ENCODE measurements at regions not wholly inside any gene's neighbourhood (a gene's known extent, or its start where the extent isn't known, plus 50 kb on each side); places are given as distances from the start of the nearest gene placed in this dataset.

DNA sequence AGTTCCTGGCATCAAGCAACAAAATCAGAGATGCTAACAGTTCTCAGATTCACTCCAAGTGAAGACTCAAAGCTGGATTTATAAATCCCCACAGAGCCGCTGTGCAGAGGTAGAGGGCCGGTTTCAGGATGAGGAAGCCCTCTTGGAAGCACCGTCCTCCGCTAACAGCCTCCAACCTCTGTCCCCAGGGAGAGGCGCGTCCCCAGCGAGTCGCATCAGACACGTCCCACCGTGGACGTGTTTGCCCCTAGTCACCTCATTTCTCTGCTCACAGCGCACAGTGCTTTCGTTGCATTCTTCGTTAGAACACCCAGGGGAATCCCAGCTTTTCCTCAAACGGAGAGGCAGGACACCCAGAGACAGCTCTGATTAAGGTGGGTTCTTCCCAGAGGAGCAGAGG lies 642.9 kb downstream of the BRD1 start (continued):
- TF ChIP-seq ZNF623 (tag by site-specific recombination; IDR thresholded peaks at IDR 0.05), result no peak
- TF ChIP-seq GLI4 (tag by site-specific recombination; IDR thresholded peaks at IDR 0.05), result no peak
- TF ChIP-seq ZNF48 (tag by site-specific recombination; IDR thresholded peaks at IDR 0.05), result no peak
- TF ChIP-seq ZNF530 (tag by site-specific recombination; IDR thresholded peaks at IDR 0.05; ENCODE audit: low read depth), result no peak
- TF ChIP-seq KLF17 (tag by site-specific recombination; IDR thresholded peaks at IDR 0.05), result no peak
- no peak for TF ChIP-seq ZNF664 (tag by site-specific recombination; IDR thresholded peaks at IDR 0.05)

DNA sequence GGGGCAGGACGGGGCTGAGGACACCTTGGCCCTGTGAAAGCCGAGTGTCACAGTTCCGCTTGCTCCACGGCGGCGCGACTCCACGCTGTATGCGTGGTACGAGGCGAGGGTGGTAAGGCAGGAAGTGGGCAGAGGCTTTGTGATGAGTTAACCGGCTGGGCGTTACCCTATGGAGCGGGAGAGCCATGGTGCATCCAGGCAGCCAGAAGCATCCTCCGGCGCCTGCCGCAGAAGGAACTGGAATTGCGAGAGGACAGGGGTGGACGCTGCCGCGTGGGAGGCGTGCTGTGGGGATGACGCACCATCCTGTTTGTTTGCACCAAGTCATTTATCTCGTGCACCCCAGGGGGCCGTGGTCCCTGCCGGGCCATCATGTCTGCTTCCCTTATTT lies 643.9 kb downstream of the BRD1 start:
- no peaks in the 10 kb centered on the region for H3K36me3 ChIP-seq (ENCODE audit: control insufficient read depth in 2 of 2, insufficient read depth in 1 of 2, low read length in 2 of 2)
- no peaks in the 10 kb centered on the region for H3K4me1 ChIP-seq (ENCODE audit: control insufficient read depth, insufficient read depth, low read length)
- ChIA-PET POLR2A (no interaction called here), CTCF (no interaction called here)
- no peak overlapping the region for H3K4me3 ChIP-seq (ENCODE audit: low read depth, low read length)
- H3K27ac ChIP-seq (ENCODE audit: extremely low read depth, low read depth, low read length), result no peak overlapping the region
- no peaks in the 10 kb centered on the region for H3K9me3 ChIP-seq (ENCODE audit: control insufficient read depth, insufficient read depth, low read depth, low read length)
- TF ChIP-seq, protein P1, sequence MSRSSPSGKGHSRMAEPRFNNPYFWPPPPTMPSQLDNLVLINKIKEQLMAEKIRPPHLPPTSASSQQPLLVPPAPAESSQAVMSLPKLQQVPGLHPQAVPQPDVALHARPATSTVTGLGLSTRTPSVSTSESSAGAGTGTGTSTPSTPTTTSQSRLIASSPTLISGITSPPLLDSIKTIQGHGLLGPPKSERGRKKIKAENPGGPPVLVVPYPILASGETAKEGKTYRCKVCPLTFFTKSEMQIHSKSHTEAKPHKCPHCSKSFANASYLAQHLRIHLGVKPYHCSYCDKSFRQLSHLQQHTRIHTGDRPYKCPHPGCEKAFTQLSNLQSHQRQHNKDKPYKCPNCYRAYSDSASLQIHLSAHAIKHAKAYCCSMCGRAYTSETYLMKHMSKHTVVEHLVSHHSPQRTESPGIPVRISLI (tag by site-specific recombination; IDR thresholded peaks at IDR 0.05), result no peak
- TF ChIP-seq ZNF121 (tag by site-specific recombination; IDR thresholded peaks at IDR 0.05), result no peak
- TF ChIP-seq ZNF350 (tag by site-specific recombination; IDR thresholded peaks at IDR 0.05), result no peak
- no peak for TF ChIP-seq PRDM1 (tag by site-specific recombination; IDR thresholded peaks at IDR 0.05)
- TF ChIP-seq ZNF623 (tag by site-specific recombination; IDR thresholded peaks at IDR 0.05), result no peak
- no peak for TF ChIP-seq ZNF324 (tag by site-specific recombination; IDR thresholded peaks at IDR 0.05)
- TF ChIP-seq, protein P2, sequence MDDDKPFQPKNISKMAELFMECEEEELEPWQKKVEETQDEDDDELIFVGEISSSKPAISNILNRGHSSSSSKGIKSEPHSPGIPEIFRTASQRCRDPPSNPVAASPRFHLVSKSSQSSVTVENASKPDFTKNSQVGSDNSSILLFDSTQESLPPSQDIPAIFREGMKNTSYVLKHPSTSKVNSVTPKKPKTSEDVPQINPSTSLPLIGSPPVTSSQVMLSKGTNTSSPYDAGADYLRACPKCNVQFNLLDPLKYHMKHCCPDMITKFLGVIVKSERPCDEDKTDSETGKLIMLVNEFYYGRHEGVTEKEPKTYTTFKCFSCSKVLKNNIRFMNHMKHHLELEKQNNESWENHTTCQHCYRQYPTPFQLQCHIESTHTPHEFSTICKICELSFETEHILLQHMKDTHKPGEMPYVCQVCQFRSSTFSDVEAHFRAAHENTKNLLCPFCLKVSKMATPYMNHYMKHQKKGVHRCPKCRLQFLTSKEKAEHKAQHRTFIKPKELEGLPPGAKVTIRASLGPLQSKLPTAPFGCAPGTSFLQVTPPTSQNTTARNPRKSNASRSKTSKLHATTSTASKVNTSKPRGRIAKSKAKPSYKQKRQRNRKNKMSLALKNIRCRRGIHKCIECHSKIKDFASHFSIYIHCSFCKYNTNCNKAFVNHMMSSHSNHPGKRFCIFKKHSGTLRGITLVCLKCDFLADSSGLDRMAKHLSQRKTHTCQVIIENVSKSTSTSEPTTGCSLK (tag by site-specific recombination; IDR thresholded peaks at IDR 0.05), result no peak
- TF ChIP-seq PRDM6 (tag by site-specific recombination; IDR thresholded peaks at IDR 0.05), result no peak
- no peak for TF ChIP-seq ZNF157 (tag by site-specific recombination; IDR thresholded peaks at IDR 0.05)
- no peak for TF ChIP-seq KLF1 (tag by site-specific recombination; IDR thresholded peaks at IDR 0.05)
- TF ChIP-seq YY2 (tag by site-specific recombination; IDR thresholded peaks at IDR 0.05), result no peak
- TF ChIP-seq ZNF518A (tag by site-specific recombination; conservative IDR thresholded peaks at IDR 0.05; ENCODE audit: low read depth), result no peak
- TF ChIP-seq ZIC2 (tag by site-specific recombination; IDR thresholded peaks at IDR 0.05), result peak; percentile 68
- TF ChIP-seq GLIS1 (tag by site-specific recombination; IDR thresholded peaks at IDR 0.05), result peak; percentile 67; the same call in 1 of the 2 replicates
- TF ChIP-seq ZNF292 (tag by site-specific recombination; IDR thresholded peaks at IDR 0.05; ENCODE audit: borderline replicate concordance, low read depth), result no peak
- TF ChIP-seq ZNF571 (tag by site-specific recombination; IDR thresholded peaks at IDR 0.05), result no peak
- peak; percentile 81 for TF ChIP-seq EGR2 (tag by site-specific recombination; IDR thresholded peaks at IDR 0.05; ENCODE audit: low read depth)
- peak; percentile 90 for TF ChIP-seq ZFHX2 (tag by site-specific recombination; conservative IDR thresholded peaks at IDR 0.05)
